ENCODE measurements at regions not wholly inside any gene's neighbourhood (a gene's known extent, or its start where the extent isn't known, plus 50 kb on each side); places are given as distances from the start of the nearest gene placed in this dataset.

DNA sequence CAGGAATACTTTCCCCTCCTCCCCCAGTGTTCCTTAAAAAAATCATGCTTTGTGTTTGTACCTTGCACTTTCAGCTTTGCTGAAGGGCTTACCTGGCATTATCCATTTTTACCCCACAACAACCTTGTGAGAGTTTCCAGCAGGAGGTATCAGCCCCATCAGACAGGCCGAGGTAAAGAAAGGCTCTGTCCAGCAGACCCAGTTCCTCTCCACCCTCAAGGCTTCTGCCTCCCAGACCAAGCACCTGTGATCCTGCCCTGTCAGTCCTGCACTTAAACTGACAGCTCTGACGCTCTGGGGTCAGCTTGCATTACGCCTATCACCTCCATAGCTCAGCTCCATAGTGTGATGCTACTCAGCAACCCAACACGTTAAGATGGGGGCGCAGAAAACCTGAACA is 803.1 kb downstream of the UQCRFS1 start:
- TF ChIP-seq, protein P1, sequence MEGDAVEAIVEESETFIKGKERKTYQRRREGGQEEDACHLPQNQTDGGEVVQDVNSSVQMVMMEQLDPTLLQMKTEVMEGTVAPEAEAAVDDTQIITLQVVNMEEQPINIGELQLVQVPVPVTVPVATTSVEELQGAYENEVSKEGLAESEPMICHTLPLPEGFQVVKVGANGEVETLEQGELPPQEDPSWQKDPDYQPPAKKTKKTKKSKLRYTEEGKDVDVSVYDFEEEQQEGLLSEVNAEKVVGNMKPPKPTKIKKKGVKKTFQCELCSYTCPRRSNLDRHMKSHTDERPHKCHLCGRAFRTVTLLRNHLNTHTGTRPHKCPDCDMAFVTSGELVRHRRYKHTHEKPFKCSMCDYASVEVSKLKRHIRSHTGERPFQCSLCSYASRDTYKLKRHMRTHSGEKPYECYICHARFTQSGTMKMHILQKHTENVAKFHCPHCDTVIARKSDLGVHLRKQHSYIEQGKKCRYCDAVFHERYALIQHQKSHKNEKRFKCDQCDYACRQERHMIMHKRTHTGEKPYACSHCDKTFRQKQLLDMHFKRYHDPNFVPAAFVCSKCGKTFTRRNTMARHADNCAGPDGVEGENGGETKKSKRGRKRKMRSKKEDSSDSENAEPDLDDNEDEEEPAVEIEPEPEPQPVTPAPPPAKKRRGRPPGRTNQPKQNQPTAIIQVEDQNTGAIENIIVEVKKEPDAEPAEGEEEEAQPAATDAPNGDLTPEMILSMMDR (tag by site-specific recombination; IDR thresholded peaks at IDR 0.05) = no peak
- TF ChIP-seq ZNF792 (tag by site-specific recombination; IDR thresholded peaks at IDR 0.05) (no peak), ZNF548 (tag by site-specific recombination; IDR thresholded peaks at IDR 0.05) (no peak), ZNF521 (tag by site-specific recombination; IDR thresholded peaks at IDR 0.05) (no peak), ZNF311 (tag by site-specific recombination; IDR thresholded peaks at IDR 0.05; ENCODE audit: borderline replicate concordance) (no peak), YY2 (tag by site-specific recombination; IDR thresholded peaks at IDR 0.05) (no peak), SETDB1 (IDR thresholded peaks at IDR 0.05; ENCODE audit: insufficient read length, low read length) (no peak), OVOL3 (tag by site-specific recombination; IDR thresholded peaks at IDR 0.05) (no peak), ZNF274 (IDR thresholded peaks at IDR 0.05; ENCODE audit: low read length) (no peak), ZNF274 (tag by site-specific recombination; IDR thresholded peaks at IDR 0.05; ENCODE audit: borderline replicate concordance) (no peak), ZBTB7A (tag by site-specific recombination; IDR thresholded peaks at IDR 0.05; ENCODE audit: low read depth) (no peak), ZFP41 (tag by site-specific recombination; IDR thresholded peaks at IDR 0.05; ENCODE audit: borderline replicate concordance) (no peak), ZNF394 (tag by site-specific recombination; IDR thresholded peaks at IDR 0.05; ENCODE audit: borderline replicate concordance) (no peak)
- TF ChIP-seq, protein P2, sequence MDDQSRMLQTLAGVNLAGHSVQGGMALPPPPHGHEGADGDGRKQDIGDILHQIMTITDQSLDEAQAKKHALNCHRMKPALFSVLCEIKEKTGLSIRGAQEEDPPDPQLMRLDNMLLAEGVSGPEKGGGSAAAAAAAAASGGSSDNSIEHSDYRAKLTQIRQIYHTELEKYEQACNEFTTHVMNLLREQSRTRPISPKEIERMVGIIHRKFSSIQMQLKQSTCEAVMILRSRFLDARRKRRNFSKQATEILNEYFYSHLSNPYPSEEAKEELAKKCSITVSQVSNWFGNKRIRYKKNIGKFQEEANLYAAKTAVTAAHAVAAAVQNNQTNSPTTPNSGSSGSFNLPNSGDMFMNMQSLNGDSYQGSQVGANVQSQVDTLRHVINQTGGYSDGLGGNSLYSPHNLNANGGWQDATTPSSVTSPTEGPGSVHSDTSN (CRISPR knock-in tag; IDR thresholded peaks at IDR 0.05) = no peak
- TF ChIP-seq, protein P3, sequence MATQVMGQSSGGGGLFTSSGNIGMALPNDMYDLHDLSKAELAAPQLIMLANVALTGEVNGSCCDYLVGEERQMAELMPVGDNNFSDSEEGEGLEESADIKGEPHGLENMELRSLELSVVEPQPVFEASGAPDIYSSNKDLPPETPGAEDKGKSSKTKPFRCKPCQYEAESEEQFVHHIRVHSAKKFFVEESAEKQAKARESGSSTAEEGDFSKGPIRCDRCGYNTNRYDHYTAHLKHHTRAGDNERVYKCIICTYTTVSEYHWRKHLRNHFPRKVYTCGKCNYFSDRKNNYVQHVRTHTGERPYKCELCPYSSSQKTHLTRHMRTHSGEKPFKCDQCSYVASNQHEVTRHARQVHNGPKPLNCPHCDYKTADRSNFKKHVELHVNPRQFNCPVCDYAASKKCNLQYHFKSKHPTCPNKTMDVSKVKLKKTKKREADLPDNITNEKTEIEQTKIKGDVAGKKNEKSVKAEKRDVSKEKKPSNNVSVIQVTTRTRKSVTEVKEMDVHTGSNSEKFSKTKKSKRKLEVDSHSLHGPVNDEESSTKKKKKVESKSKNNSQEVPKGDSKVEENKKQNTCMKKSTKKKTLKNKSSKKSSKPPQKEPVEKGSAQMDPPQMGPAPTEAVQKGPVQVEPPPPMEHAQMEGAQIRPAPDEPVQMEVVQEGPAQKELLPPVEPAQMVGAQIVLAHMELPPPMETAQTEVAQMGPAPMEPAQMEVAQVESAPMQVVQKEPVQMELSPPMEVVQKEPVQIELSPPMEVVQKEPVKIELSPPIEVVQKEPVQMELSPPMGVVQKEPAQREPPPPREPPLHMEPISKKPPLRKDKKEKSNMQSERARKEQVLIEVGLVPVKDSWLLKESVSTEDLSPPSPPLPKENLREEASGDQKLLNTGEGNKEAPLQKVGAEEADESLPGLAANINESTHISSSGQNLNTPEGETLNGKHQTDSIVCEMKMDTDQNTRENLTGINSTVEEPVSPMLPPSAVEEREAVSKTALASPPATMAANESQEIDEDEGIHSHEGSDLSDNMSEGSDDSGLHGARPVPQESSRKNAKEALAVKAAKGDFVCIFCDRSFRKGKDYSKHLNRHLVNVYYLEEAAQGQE (tag by site-specific recombination; IDR thresholded peaks at IDR 0.05) = peak; percentile 93
